Keratinocyte (primary cell): ENCODE measurements at regions not wholly inside any gene's neighbourhood (a gene's known extent, or its start where the extent isn't known, plus 50 kb on each side); places are given as distances from the start of the nearest gene placed in this dataset.

ENCODE experiments used
- EZH2 ChIP-seq: IDR thresholded peaks from one replicate; pipeline ENCODE4 v1.6.1; 2012; ENCODE audit warnings: inconsistent platforms, mild to moderate bottlenecking, low read length, moderate library complexity
- TF ChIP-seq, protein P1 (sequence below), 3 experiments: IDR thresholded peaks in 1 of 3; conservative IDR thresholded peaks in 1 of 3; optimal IDR thresholded peaks in 1 of 3; 2 replicates in 2 of 3; 3 replicates in 1 of 3; pipeline versions ENCODE3 to v1.5.1; 2011; ENCODE audit warnings: low read length in 3 of 3, mild to moderate bottlenecking in 3 of 3, moderate library complexity in 2 of 3, control low read depth in 1 of 3, inconsistent platforms in 1 of 3; ENCODE audit not compliant: insufficient read depth in 2 of 3; ENCODE audit errors: extremely low read depth in 1 of 3

DNA sequence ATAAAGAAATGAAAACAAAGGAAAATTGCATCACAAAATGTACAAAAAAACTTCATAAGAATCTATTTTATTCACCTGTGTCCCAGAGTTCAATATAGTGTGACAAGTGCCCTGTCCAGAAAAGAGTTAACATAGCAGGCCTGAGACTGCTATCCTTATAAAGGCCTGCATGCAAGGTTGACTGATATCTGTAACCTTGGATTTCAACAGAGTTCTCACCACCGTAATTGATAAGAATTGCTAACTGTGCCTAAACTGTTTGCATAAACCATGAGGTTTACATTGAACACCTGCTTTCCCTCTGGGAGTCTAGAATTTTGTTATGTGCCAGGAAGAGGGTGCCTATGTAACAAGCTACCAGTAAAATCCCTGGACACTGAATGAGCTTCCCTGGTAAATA, 461.7 kb upstream of the DPH6 start:
- TF ChIP-seq, protein P1, sequence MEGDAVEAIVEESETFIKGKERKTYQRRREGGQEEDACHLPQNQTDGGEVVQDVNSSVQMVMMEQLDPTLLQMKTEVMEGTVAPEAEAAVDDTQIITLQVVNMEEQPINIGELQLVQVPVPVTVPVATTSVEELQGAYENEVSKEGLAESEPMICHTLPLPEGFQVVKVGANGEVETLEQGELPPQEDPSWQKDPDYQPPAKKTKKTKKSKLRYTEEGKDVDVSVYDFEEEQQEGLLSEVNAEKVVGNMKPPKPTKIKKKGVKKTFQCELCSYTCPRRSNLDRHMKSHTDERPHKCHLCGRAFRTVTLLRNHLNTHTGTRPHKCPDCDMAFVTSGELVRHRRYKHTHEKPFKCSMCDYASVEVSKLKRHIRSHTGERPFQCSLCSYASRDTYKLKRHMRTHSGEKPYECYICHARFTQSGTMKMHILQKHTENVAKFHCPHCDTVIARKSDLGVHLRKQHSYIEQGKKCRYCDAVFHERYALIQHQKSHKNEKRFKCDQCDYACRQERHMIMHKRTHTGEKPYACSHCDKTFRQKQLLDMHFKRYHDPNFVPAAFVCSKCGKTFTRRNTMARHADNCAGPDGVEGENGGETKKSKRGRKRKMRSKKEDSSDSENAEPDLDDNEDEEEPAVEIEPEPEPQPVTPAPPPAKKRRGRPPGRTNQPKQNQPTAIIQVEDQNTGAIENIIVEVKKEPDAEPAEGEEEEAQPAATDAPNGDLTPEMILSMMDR (optimal IDR thresholded peaks at IDR 0.05 in 1 of 3, IDR thresholded peaks at IDR 0.05 in 1 of 3, conservative IDR thresholded peaks at IDR 0.05 in 1 of 3; ENCODE audit: extremely low read depth in 1 of 3, insufficient read depth in 2 of 3, low read length in 3 of 3), result no peak
- no peak for TF ChIP-seq EZH2
